HCEC 1CT (cell line): ENCODE measurements at regions not wholly inside any gene's neighbourhood (a gene's known extent, or its start where the extent isn't known, plus 50 kb on each side); places are given as distances from the start of the nearest gene placed in this dataset.
"Not testable (repeated sequence)": the region's sequence is repeated elsewhere in the genome, so short reads cannot be mapped to it uniquely, and the experiment has no call there.

Experiments used
- DNase-seq: peaks from one replicate; pipeline ENCODE4 v3.0.0-alpha.2; 2017

GRCh38 chr2:105525201-105525600 lies 126.3 kb upstream of the FHL2 start:
- DNase-seq: no peak

DNA sequence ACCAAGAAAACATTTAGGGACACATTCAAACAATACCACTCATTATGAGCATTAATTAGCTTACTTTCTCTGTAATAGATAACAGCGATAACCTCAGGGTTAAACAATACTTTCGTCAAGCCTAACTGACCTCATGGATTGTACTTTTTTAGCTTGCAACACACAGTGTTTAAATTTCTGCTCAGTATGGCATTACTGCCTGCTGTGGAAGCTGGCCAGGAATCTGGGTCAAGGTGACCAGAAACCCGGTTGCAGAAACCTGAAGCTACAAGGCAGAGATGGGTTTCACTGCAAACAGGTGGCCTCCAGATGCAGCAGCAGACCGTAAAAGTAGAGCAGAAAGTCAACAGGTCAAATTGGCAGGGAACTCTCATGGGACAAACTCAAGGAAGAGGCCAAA lies 123.8 kb upstream of the FHL2 start:
- DNase-seq: no peak

- DNase-seq: no peak
Measured at GRCh38 chr2:105521616-105522015, 122.8 kb upstream of the FHL2 start.

- DNase-seq: no peak
Measured at GRCh38 chr2:105521176-105521575, 122.3 kb upstream of the FHL2 start.

DNA sequence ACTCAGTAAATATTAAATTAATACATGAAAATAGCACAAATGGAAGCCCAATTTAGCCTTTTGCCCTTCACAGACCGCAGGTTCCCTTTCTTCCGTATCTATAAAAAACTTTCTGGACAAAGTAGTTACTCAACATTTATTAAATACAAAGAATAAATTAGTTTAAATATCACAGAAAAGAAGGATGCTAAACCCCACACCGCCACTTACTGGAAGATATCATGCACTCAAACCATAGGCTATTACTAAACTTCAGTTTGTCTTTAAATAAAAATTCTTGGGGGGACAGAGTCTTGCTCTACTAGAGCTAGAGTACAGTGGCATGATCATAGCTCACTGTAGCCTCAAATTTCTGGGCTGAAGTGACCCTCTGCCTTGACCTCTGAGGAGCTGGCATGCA lies 120.7 kb upstream of the FHL2 start:
- no peak for DNase-seq

- DNase-seq: no peak
Measured at GRCh38 chr2:105518897-105519296, 120.0 kb upstream of the FHL2 start.

- DNase-seq: no peak
Measured at GRCh38 chr2:105517814-105518705, 119.2 kb upstream of the FHL2 start.

DNA sequence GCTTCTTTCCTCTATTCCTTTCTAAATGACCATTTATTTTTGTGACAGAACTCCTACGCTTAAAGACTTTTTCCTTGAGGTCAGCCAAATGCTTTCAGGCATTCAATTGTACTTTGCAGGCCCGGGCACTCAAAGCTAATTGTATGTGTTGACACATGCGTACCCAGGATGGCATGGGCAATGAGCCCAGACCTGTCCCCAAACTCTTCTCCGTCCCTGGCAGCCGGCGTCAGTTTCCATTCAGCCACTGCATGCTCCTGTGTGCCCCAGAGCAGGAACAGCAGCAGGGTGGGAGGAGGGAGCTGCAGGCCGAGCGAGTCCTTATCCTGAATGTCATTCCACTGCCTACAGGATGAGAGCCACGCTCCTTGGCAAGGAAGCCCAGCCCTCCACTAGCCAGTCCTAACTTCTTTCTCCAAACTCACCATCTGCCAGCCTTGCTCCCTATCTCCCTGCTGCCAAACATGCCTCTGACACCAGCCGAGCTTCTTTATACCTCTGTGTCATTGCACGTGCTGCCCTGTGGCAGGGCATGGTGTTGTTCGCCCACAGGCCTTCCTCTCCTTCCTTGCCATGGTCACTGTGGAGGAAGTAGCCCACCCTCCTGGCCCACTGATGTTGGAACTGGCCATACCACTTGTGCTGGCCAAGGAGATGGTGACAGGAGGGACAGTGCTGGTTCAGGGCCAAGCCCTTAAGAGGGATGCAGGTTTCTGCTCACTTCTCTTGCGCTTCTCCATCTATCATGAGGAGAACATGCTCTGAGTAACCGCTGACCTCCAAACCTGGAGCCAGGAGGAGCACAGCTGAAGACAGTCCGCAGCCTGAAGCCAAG lies 116.9 kb upstream of the FHL2 start:
- no peak for DNase-seq

- no peak for DNase-seq
Measured at GRCh38 chr2:105514576-105514975, 115.7 kb upstream of the FHL2 start.

DNA sequence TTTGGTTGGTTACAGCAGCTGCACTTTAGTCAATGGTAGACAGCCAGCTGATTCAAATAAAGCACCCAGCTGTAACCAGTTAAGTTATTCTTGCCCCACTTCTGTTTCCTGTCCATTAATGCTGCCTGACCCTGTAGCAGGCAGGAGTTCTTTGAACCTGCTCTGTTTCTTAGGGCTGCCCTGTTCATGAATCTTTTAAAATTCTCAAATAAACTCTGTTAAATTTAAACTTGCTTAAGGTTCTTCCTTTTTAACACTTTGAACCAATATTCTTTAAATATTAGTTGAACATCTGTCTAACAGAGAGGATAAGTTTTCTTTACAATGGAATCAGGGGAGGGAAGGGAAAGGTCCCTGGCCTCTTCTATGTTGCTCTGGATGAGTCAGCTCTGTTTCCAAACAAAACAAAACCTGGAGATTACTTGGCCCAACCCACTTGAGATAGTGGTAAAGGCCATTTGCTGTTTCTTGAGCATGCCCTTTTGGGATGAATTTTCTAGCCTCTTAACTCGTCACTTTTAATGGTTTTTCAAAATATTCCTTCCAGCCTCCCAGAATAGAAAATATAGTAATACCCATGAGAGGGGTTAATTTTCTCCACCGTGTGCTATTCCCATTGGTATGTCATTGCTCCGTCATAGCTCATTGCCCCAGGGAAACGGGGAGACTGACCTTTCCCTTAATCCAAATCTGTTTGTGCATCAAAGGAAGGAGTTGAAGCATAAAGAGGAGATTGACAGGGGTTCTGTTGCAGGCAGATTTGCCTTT lies 112.1 kb upstream of the FHL2 start:
- peak; percentile 71 for DNase-seq

- DNase-seq: no peak
Measured at GRCh38 chr2:105509269-105510086, 110.6 kb upstream of the FHL2 start.

- not testable (repeated sequence) for DNase-seq
Measured at GRCh38 chr2:105506860-105507259, 108.0 kb upstream of the FHL2 start.

GRCh38 chr2:105504459-105504858 lies 105.6 kb upstream of the FHL2 start:
- DNase-seq: no peak

DNA sequence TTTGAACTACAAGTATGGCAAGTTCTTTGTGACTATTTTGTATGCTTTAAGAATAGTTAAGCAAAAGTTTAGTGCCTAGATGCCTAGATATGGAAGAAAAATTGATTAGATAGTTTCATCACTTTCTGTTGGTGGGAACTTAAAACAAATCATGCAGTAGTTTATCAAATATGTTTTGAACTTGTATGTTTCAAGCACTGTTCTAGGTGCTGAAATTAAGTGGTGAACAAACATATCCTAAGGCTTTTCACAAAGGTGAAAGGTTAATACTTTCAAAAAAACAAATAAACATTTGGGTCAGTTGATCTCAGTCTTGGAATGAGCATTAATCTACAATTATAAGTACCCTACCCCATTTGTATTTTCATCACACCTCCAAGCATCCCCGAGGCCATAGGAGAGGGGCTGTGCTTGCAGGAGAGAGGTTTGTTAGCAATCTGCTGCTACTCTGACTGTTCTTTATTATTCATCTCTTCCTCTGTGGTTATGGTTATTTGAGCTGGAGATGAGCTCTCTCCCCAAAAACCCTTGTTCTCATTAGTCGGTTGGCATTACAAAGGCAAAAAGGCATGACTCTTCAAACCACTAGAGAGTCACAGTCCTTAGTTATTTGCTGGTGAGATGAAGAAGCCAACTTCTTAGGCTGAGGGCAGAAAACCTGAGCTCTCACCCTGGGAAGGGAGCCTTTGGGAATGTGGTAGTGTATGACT lies 103.9 kb upstream of the FHL2 start:
- no peak for DNase-seq

DNA sequence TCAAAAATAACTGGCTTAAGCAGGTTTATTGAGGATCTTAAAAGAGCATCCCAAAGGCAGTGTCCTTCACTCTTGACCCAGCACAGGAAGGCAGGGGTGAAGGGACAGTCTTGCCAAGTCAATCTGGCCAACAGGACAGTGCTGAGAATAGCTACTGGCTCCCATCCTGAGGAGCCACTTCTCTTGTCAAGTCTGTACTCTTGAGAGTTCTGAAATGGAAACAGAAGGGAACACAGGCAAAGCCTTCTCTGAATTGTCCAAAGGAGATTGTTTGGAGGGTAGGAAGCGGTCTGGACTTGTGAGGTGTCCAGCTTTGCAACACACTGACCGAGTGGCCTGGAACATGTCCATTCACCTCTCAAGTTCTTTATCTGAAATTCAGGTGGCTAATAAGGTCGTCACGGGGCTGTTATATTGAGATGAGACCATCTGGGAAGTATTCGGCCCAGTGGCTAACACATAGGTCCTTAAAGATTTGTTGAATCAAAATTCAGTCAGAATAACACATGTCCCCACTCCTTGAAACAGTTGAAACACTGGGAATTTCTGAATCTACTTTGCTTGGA lies 99.5 kb upstream of the FHL2 start:
- no peak for DNase-seq

DNA sequence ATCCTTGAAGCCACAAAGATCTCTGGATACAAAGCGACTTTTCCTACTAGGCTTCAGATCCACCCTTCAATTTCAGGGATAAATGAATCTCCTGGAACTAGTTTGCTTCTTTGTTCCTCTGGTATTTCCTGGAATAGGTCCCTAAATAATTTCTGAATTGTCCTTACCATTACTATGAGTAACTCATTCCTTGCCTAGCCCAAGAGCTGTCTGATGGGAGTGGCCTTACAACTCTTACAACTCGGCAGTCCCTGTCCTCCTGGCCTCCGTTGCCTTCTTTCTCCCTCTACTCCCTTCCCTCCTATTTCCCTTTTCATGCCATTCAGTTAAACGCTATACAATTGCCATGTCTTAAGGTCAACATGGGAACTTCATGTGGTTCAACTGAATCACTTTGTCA lies 98.2 kb upstream of the FHL2 start:
- no peak for DNase-seq

DNA sequence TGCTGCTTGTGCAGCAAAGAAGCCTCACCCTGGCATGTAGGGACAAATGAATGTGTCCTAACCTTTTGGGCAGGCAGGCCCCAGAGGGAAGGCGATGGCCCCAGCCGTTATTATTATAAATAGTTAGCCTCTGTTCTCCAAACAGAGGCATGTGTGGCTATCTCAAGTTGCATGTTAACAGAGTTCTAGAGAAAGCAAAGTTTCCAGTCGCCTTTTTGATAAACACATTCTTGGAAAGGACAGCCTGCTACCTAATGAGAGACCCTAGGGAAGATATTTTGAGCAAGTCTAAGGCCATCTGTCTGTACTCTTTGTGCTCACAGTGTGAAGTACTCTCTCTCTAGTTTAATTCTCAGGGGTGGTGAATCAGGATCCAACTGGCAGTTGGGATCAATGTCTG lies 97.4 kb upstream of the FHL2 start:
- DNase-seq: no peak

DNA sequence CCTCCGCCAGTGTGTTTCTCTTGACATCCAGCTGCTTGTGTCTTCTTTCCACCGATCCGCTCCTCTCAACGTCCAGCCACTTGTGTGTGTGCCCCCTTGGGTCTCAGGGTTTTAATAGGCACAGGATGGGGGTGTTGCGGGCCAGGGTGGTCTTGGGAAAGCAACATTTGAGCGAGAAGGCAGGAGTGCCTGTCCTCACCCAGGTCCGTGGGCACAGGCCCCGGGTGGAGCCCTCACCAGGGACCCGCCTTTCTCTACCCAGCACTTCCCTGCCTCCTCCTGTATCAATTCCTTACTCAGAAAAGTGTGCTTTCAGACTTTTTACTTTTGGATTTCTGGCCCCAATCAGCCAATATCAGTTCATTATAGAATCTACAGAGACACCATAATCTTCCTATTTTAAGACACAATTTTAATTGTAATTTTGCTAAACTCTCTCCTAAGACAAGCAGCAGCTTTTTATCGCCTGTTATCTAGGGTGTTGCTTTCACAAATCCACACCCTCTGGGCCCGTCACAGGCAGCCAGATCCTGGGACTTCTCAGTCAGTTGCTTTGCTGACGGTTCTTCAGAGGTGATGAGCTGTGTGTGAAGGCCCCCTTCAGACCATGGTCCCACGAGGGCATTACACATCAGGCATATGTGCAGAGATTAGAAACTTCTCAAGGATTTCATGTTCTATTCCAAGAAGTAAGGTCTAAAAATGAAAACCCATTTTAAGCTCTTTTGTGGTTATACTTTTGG lies 96.0 kb upstream of the FHL2 start:
- DNase-seq: no peak

- no peak for DNase-seq
Measured at GRCh38 chr2:105490956-105491355, 92.1 kb upstream of the FHL2 start.

DNA sequence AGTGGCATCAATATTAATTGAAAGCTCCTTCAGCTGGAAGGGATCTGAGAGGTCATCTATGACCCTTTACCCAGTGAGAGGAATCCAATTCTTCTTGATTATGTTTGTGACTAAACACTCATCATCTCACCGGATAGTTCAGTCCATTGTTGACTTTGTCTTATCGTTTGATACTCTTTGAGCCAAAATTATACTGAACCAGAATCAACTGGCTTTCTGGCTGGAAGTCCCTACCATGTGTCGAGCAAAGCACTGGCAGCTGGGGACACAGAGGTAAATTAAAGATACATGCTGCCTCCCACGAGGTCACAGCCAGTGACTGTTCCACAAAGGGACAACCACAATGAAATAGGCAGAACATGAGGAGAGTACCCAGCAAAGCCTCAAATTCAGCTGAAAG lies 91.4 kb upstream of the FHL2 start:
- DNase-seq: no peak
